Esophagus squamous epithelium (tissue), 4 donors: ENCODE measurements at regions not wholly inside any gene's neighbourhood (a gene's known extent, or its start where the extent isn't known, plus 50 kb on each side); places are given as distances from the start of the nearest gene placed in this dataset.
"Not testable (repeated sequence)": the region's sequence is repeated elsewhere in the genome, so short reads cannot be mapped to it uniquely, and the experiment has no call there.

Experiments used
- CTCF ChIP-seq, 6 experiments: fragments of 450-650 bp in 4 of 6; fragments of 200-600 bp in 2 of 6; sonication (generic) in 2 of 6; IDR thresholded peaks; one replicate each; pipeline ENCODE4 v1.5.1; 2016 to 2019; ENCODE audit warnings: antibody characterized with exemption in 6 of 6, mild to moderate bottlenecking in 4 of 6, moderate library complexity in 4 of 6
- POLR2A ChIP-seq, 4 donors: fragments of 450-650 bp; IDR thresholded peaks; one replicate each; pipeline ENCODE4 v1.6.1; 2017; ENCODE audit warnings: antibody characterized with exemption in 4 of 4, mild to moderate bottlenecking in 4 of 4, moderate library complexity in 3 of 4

GRCh38 chr7:32789266-32789665 is 102.3 kb downstream of the KBTBD2 start:
- not testable (repeated sequence) for TF ChIP-seq POLR2A, CTCF (IDR thresholded peaks at IDR 0.05)
